ENCODE measurements at regions not wholly inside any gene's neighbourhood (a gene's known extent, or its start where the extent isn't known, plus 50 kb on each side); places are given as distances from the start of the nearest gene placed in this dataset.
A peak's percentile ranks its signal among the peaks of the same experiment; 100 is the strongest.

DNA sequence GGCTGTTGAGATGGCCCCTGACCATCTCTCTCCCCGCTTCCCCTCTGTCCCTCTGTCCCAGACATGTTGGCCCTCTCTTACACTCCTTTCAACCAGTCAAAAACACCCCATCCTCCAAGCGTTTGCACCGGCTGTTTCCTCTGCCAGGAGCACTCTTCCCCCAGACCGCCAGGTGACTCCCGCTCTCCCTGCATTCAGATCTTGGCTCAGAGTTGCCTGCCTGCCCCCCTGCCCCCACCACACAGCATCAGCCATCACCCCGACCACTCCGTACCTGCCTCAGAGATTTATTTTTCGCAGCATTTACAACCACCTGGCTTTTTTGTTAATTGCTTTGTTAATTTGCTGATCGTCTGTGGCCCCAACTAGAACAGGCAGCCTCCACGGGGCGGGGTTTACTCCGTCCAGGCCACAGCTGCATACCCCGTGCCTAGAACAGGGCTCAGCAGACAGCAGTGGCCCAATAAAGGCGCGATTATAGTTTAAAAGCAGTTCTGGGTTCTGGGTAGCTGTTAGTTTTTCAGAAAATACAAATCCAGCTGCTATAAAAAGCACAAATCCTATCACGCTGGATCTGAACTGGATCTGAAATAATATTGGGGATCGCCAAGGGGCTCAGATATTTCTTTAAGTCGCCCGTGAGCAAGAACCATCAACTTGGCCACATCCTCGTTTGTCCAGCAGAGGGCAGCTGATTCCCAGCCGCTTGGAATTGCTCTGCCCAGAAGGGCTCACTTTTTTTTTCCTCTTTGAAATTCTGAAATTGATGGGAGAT lies 173.6 kb downstream of the IRF8 start:
- intact Hi-C loops (cut with micrococcal nuclease) (loop anchor here (1.0 to 5.0 kb wide), 2 partner anchors 270 to 448 kb away; no protein-coding TSS in a partner anchor), dilution Hi-C loops (cut with MboI; ENCODE audit: extremely low pct_ligation_motif_present, low sequenced_read_pairs) (no loop called here)
- H3K9me3 ChIP-seq (replicated peaks; ENCODE audit: control insufficient read depth, insufficient read depth, low read length): no peaks in the 10 kb centered on the region
- H3K4me1 ChIP-seq (ENCODE audit: control insufficient read depth, extremely low read depth, insufficient read depth, low read length): peaks cover 9% of the 10 kb centered on the region
- FAIRE-seq (peak; percentile 93), DNase-seq (ENCODE audit: low read depth, low spot score) (peak; percentile 75)
- BruUV-seq (replicated peaks): no TSS peak
- no peaks in the 10 kb centered on the region for H3K9me1 ChIP-seq (replicated peaks; ENCODE audit: control insufficient read depth, extremely low read depth, insufficient read depth, low read length)
- H3K4me3 ChIP-seq (replicated peaks in 1 of 3; ENCODE audit: insufficient read depth in 1 of 3, low read depth in 1 of 3, low read length in 3 of 3): no peak overlapping the region
- CTCF ChIA-PET: interaction anchor here (0.6 to 4.9 kb wide), 26 partner anchors 11 to 1206 kb away, joined by 3 to 238 read pairs (median 4); no protein-coding TSS in a partner anchor
- H3K9ac ChIP-seq (replicated peaks; ENCODE audit: extremely low read depth, insufficient read depth, low read length): no peak overlapping the region
- POLR2A ChIA-PET: interaction anchor here (0.7 kb wide), 2 partner anchors 50 to 478 kb away, joined by 5 to 11 read pairs; no protein-coding TSS in a partner anchor
- H2AFZ ChIP-seq (ENCODE audit: low read depth, low read length): no peak overlapping the region
- H4K20me1 ChIP-seq (replicated peaks; ENCODE audit: control insufficient read depth, extremely low read depth, insufficient read depth, low read length): no peaks in the 10 kb centered on the region
- H3K36me3 ChIP-seq (ENCODE audit: control insufficient read depth in 2 of 2, extremely low read depth in 1 of 2, insufficient read depth in 2 of 2, low read length in 2 of 2): no peaks in the 10 kb centered on the region
- no peak overlapping the region for H3K27ac ChIP-seq (ENCODE audit: insufficient read depth, low read depth, low read length)
- peak; percentile 75 to 85 for TF ChIP-seq CTCF (IDR thresholded peaks at IDR 0.05; ENCODE audit: extremely low read depth in 1 of 2, insufficient read depth in 1 of 2, low read depth in 1 of 2, low read length in 2 of 2)
- no peak for TF ChIP-seq GATA2 (IDR thresholded peaks at IDR 0.05; ENCODE audit: insufficient read depth, insufficient read length, low read depth, low read length)
- no peak overlapping the region for H3K4me2 ChIP-seq (ENCODE audit: insufficient read depth, low read length)
- H3K79me2 ChIP-seq (ENCODE audit: control insufficient read depth, insufficient read depth, low read length): no peaks in the 10 kb centered on the region
- H3K27me3 ChIP-seq (ENCODE audit: control insufficient read depth in 2 of 2, insufficient read depth in 2 of 2, low read length in 2 of 2): peaks cover 0 to 2% of the 10 kb centered on the region in 2 experiments

- Histone ChIP-seq H3K4me2 (ENCODE audit: insufficient read depth, low read length) (no peak overlapping the region), H3K4me1 (ENCODE audit: control insufficient read depth, extremely low read depth, insufficient read depth, low read length) (peaks cover 9% of the 10 kb centered on the region), H3K79me2 (ENCODE audit: control insufficient read depth, insufficient read depth, low read length) (no peaks in the 10 kb centered on the region), H3K27ac (ENCODE audit: insufficient read depth, low read depth, low read length) (no peak overlapping the region), H4K20me1 (replicated peaks; ENCODE audit: control insufficient read depth, extremely low read depth, insufficient read depth, low read length) (no peaks in the 10 kb centered on the region), H3K4me3 (replicated peaks in 1 of 3; ENCODE audit: insufficient read depth in 1 of 3, low read depth in 1 of 3, low read length in 3 of 3) (no peak overlapping the region), H3K9ac (replicated peaks; ENCODE audit: extremely low read depth, insufficient read depth, low read length) (no peak overlapping the region), H2AFZ (ENCODE audit: low read depth, low read length) (no peak overlapping the region), H3K9me3 (replicated peaks; ENCODE audit: control insufficient read depth, insufficient read depth, low read length) (no peaks in the 10 kb centered on the region), H3K27me3 (ENCODE audit: control insufficient read depth in 2 of 2, insufficient read depth in 2 of 2, low read length in 2 of 2) (peaks cover 0 to 2% of the 10 kb centered on the region in 2 experiments), H3K9me1 (replicated peaks; ENCODE audit: control insufficient read depth, extremely low read depth, insufficient read depth, low read length) (no peaks in the 10 kb centered on the region), H3K36me3 (ENCODE audit: control insufficient read depth in 2 of 2, extremely low read depth in 1 of 2, insufficient read depth in 2 of 2, low read length in 2 of 2) (no peaks in the 10 kb centered on the region)
- ChIA-PET CTCF (interaction anchor here (0.6 to 4.9 kb wide), 28 partner anchors 12 to 1206 kb away, joined by 3 to 238 read pairs (median 4); no protein-coding TSS in a partner anchor), POLR2A (interaction anchor here (0.7 kb wide), 2 partner anchors 51 to 477 kb away, joined by 5 to 11 read pairs; no protein-coding TSS in a partner anchor)
- TF ChIP-seq EZH2 (IDR thresholded peaks at IDR 0.05; ENCODE audit: borderline replicate concordance, low read depth, low read length, severe bottlenecking): no peak
- no peak for TF ChIP-seq POLR2AphosphoS5 (IDR thresholded peaks at IDR 0.05; ENCODE audit: insufficient read depth, low read depth, low read length)
- TF ChIP-seq MYC (IDR thresholded peaks at IDR 0.05; ENCODE audit: low read depth, low read length): no peak
- no peak for TF ChIP-seq JUN (IDR thresholded peaks at IDR 0.05; ENCODE audit: borderline replicate concordance, insufficient read depth, insufficient read length, low read depth)
- TF ChIP-seq GATA2 (IDR thresholded peaks at IDR 0.05; ENCODE audit: insufficient read depth, insufficient read length, low read depth, low read length): no peak
- no peak for TF ChIP-seq MAX (IDR thresholded peaks at IDR 0.05; ENCODE audit: insufficient read depth, insufficient read length)
- TF ChIP-seq CTCF (IDR thresholded peaks at IDR 0.05; ENCODE audit: extremely low read depth in 1 of 2, insufficient read depth in 1 of 2, low read depth in 1 of 2, low read length in 2 of 2): no peak
- no peak for TF ChIP-seq POLR2A (IDR thresholded peaks at IDR 0.05; ENCODE audit: low read depth, low read length)
- no peak for TF ChIP-seq FOS (IDR thresholded peaks at IDR 0.05; ENCODE audit: borderline replicate concordance, insufficient read depth, low read length)
- intact Hi-C loops (cut with micrococcal nuclease) (loop anchor here (1.0 to 5.0 kb wide), 2 partner anchors 269 to 447 kb away; no protein-coding TSS in a partner anchor), dilution Hi-C loops (cut with MboI; ENCODE audit: extremely low pct_ligation_motif_present, low sequenced_read_pairs) (no loop called here)
- DNase-seq (ENCODE audit: low read depth, low spot score): no peak
- FAIRE-seq: no peak
- BruUV-seq (replicated peaks): no TSS peak
Measured at GRCh38 chr16:86073103-86073625, 174.2 kb downstream of the IRF8 start.

All from endothelial cell of umbilical vein (primary cell).